IPS DF 4.7 (cell line): ENCODE measurements at regions not wholly inside any gene's neighbourhood (a gene's known extent, or its start where the extent isn't known, plus 50 kb on each side); places are given as distances from the start of the nearest gene placed in this dataset.

Experiments
- DNase-seq: peaks from one replicate; pipeline ENCODE4 v3.0.0-alpha.2; 2013; ENCODE audit warnings: low spot score; ENCODE audit errors: extremely low read depth

DNA sequence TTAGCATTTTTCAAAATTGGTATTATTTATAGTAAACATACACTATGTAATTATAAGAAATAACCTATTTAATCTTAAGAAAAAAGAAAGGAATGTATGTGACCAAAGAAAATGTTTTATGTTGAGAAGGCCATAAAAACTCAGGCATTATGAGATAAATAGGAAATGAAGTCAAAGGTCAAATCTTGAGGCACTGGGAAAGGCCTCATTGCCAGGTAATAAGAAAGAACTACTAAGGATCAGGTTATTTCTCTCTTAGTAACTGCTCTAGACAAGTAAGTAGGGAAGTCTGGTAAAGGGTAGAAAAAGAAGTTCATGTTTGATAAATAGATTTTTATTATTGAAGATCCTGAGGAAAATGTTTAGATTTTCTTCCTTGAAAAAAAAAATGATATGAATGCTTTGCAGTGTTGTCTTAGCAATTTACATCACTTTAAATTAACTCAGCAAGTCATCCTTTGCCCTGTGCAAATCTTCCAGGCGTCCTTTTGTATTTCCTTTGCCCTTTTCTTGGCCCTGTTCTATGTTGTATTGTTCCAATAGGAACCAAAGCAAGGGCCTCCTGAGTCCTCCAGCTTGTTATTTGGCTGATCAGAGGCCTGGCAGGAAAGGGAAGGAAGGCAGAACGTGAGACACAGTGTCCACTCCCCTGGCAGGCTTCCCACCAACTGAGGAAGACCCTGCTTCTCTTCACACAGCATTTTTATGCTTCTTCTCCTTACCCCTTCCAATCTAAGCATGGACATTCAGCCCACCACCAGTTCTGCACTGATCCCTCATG is 260.4 kb upstream of the MIR17HG start:
- no peak for DNase-seq

DNA sequence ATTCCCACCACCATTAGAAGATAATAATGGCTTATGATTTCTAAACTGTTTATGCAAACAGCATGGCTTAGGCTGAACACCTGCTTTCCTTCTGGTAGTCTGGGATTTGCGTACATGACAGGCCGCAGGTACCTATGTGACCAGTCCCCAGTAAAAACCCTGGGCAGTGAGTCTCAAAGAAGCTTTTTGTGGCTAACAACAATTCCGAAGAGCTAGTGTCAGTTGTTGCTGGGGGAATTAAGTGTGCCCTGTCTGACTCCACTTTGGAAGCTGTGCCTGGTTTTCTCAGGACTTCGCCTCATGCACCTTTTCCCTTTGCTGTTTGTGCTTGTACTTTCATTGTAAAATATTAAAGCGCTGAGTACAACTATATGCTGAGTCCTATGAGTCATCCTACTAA is 250.2 kb upstream of the MIR17HG start:
- no peak for DNase-seq

DNA sequence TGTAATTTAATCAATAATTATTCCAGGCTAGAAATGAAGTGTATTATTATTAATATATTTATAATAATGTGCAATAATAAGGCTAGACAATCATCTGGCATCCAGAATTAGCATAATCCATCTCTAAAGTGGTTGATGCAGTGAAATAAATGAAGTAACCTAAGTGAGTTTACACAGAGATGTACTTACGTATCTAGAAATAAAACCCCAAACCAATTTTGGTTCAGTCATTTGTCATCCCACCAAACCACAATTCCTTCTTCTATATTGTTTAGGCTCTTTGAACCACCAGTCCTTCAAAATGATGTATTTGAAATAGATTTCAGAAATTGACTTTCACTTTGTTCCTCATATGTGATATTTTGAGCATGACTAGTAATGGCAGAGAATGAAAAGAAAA is 247.6 kb upstream of the MIR17HG start:
- no peak for DNase-seq

DNA sequence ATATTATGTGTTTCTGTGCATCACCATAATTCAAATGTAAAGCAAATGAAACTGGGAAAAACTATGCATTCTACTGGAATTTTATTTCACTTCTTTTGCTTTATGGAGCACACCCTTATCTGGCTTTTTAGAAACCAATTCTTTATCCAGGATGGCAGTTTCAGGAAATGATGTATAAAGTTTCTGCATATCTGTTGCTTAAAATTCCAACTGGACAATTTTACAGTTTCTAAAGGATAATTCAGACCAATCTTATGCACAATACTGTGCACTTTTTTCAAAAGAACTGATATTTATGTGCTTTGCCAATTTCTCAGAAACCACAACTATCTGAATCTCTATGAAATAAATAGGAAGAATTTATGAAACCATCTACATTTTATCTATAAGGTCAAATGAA is 246.5 kb upstream of the MIR17HG start:
- no peak for DNase-seq

DNA sequence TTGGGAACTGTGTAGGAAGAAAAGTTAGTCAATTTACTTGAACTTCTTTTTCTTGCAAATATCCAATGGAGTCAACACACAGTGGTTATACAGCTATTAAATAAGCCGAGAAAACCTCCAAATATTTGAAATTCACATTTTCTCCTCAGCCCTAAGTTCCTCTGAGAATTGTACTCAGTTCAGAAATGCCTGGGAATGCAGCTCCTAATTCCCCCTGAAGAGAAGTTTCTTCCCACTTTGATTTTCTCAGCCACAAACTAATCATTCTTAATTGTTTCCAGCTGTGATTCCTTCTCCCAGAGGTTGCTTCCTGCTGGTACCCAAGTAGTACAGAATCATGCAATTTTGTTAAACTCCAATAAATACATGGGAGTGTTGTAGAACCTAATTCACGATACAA is 246.1 kb upstream of the MIR17HG start:
- no peak for DNase-seq

DNA sequence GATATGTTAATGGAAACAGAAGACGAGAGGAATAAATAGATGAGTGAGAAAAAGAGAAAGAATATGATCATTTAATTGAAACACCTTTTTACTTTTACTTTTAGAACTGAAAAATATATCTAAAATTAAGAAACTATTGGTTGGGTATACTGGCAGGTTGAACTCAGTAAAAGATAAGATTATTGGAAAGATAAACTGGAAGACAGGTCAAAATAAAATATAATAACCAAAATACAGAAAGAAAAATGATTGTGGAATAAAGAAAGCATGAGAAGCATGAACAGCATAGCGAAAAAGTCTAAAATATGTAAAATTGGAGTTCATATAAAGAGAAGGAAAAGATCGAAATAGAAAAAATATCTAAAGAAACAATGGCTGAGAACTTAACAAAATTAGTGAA is 242.2 kb upstream of the MIR17HG start:
- no peak for DNase-seq

DNA sequence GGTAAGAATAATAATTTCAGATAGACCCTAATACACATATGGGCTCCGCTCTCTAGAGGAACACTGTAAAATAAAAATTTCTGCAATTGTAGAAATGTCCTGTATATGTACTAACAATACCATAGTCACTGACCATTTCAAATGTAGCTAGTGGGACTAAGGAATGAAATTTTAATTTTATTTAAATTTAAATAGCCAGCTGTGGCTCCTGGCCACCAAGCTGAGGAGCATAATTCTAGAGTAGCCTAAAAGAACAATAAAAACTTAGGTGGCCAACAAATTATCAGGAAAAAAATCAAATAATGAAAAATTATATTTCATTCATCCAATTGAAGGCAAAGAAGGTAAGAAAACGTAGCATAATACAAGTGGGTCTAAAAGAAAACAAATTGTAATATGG is 240.9 kb upstream of the MIR17HG start:
- no peak for DNase-seq

DNA sequence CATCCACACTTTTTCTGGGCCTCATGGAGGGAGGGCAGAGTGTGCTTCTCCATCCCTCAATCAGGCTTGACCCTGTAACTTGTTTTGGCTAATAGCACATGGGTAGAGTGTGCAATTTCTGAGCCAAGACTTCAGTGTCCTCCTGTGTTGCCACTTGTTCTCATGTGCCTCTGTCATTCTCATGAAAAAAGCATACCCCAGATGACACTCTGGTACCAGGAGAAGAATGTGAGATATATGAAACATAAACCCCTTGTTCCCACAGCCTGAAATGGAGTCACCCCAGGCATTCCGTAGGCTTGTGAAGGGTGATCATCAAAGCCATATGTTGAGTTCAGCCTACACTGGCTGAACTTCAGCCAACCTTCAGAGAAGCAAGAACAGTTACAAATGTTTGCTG is 239.2 kb upstream of the MIR17HG start:
- DNase-seq = no peak

DNA sequence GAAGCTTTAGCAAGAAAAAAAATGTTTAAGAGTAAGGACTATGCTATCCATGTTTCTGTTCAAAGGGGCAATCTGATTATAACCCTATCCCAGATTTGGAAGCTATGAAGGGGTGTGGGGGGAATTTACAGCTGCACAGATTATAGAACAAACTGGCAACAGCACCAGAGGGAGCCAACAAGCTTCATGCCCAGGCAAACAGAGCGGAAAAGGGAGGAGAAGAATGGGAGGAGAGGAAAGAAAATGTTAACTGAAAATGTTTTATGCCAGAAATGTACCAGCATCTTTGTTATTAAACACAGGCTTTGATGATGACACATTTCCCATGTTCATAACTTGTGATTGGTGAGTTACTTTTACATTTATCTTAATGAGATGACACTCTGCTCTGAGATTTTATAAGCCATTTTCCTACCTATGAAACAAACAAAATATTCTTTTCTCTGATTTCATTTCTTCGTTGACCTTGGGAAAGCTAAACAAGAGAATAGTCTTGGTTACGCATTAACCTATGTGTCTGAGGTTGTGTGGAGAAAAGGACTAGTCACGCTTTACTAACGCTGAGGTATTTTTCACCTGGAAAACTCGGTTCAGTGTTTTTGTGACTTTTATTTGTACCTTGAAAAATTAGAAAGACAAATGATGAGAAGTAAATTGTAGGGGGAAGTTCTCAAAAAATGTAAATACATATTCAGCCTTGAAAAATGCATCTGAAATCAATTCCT is 235.8 kb upstream of the MIR17HG start:
- no peak for DNase-seq

DNA sequence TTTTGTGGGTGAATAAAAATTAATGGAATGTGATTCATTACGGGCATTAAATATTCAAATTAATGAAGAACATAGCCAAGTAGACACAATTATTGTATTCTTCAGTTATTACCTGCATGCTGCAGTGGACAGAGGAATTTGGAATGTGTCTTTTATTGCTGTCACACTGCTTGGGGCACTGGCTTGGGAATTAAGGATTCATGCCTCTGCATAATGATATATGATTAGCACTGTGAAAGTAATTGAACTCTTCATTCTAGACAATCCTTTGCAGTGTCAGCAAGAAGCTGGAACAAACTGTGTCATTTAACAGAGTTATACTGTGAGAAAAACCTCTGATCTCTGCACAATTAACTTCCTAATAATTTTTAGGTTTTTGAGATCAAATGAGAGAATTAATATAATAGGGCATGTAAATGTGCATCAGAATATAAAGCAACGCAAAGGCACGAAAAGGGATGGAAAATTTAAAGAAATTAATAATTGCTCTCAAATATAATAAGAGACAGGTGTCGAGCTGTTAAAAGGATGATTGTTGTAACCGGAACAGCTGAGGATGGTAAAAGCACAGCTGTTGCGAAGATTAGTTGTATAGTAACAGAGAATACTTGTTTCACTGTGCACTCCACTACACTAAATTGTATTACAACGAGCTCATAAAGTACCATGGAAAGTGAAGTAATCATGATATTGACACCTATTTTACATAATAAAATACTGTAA is 235.1 kb upstream of the MIR17HG start:
- DNase-seq = no peak

DNA sequence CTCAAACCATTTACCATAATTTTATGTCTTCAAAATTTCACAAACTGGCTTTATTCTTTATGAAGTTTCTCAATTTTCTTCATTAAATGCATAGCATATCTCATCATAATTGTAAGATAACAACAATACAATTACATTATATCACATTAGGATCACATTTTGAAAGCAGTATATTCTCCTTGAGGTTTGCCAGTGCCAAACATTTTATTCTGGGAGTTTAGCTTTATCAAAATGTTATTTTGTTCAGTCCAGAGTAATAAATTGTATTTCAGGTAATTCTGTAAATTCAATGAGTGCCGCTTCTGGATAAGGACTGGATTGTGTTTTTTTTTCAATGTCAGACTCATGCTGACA is 234.6 kb upstream of the MIR17HG start:
- no peak for DNase-seq

DNA sequence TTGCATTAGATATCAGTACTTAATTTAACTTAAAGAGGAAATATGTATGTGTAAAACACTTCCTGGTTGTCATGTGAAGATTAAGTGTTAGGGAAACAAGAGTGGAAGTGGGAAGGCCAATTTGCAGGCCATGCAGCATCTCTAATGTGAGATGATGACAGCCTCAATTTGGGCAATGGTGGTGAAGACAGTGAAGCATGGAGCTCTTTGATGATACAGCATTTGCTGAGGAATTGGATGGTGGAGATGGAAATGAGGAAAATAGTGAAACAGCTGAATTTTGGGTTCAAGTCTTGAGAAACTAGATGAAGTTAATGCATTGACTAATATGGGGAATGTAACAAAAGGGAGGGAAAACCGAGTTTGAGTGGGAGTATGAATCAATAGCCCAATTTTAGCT is 231.7 kb upstream of the MIR17HG start:
- DNase-seq = no peak

DNA sequence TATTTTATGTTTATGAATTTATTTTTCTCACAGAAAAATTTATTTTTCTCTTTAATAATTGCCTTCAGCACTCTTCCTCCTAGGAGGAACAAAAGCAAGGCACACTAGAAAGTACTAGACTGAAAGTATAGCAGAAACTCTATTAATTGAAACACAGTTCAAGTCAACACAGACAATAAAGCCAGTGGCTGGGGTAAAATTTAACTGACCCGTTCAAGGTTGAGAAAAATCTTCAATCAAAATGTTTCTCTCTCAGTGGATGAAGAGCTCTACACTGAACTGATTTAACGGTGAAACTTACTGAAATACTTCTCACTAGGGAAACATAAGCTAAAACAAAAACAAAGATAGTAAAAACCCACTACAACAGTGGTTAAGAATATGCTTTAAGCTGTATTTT is 230.1 kb upstream of the MIR17HG start:
- DNase-seq = no peak

DNA sequence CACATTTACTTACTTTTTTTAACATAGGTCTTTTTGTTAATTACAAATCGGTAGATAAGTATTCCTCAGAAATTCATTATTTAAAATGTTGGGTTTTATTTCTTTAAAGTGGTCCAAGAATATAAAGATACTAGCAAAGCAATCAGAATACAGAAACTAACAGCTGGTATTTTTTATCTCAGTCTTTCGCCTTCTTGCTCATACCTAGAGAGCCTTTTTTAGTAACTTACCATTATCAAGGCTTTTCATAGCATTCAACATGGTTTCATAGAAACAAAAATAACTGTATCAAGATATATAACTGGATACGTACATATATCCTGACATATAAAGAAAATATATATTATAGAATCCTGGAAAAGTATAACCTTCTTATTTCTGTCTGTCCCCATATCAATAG is 227.8 kb upstream of the MIR17HG start:
- DNase-seq = no peak

DNA sequence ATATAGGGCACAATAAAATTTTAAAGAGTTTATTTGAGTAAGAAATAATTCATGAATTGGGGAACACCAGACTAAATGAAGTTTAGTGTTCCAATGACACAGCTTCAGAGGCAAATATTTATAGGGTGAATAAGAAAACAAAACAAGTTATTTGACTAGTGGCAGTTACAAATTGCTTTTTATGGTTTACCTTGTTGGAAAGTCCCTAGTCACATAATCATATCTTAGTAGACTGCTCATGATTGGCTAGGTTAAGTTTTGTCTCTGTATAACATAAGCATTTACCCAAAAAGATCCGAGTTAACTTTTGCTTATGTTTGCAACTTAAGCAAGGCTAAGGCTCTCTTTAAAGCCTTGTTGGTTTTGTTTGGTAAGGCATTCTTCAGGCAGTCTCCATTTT is 224.7 kb upstream of the MIR17HG start:
- no peak for DNase-seq

DNA sequence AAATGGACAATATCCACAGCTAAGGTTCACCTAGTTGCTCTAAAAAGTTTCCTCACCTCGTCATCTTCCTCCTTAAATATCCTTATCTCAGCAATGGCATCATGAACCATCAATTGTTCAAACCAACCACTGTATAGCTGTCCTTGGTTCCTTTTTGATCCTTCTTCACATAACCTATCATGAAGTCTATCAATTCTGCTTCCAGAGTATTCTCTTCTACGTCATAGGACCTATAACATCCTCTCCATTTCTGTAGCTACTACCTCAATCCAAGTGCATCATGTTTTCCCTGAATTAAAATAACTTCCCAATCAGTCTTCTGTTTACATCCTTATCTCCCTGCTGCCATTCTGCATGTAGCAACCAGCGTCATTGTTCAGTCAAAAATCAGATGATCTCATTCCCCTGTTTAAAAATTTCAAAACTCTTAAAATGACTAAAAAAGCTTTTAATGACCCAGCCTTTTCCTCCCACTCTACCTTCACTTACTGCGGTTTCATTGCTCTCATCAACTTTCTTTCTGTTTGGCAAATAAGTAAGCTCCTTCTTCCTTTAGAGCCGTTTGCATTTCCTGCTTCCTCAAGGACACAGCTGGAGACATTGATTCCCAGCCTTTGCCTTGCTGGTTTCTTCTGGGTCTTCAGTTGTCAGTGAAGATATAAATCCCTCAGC is 223.9 kb upstream of the MIR17HG start:
- DNase-seq = peak; percentile 33

DNA sequence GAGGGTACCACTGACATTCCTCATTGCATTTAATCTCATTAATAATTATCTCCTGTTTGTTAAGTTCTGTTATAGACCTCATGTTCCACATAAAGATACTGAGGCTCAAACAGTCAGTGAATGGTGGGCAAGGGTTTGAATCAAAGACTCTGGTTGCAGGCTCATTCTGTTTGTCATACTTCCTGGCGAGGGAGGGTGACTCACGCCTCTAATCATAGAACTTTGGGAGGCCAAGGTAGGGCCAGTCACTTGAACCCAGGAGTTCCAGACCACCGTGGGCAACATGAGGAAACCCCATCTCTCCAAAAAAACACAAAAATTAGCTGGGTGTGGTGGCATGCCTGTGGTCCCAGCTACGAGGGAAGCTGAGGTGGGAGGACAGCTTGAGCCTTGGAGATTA is 220.7 kb upstream of the MIR17HG start:
- no peak for DNase-seq

DNA sequence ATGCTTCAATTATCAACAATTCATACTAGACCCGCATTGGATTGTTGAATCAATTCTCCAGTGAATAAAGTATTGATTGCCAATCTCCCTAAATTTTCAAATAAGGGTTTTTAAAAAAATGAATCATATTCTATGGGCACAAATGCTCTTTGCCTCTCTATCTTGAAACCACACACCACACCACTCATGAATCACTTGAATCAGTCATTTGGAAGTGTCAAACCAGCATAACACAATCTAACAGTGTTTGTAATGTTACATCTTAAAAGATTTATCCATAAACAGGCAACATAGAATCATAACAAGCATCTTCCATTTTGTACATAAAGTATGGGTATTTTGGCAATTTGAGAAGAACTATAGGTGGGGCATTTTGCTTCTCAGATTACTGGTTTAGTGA is 219.5 kb upstream of the MIR17HG start:
- DNase-seq = no peak

DNA sequence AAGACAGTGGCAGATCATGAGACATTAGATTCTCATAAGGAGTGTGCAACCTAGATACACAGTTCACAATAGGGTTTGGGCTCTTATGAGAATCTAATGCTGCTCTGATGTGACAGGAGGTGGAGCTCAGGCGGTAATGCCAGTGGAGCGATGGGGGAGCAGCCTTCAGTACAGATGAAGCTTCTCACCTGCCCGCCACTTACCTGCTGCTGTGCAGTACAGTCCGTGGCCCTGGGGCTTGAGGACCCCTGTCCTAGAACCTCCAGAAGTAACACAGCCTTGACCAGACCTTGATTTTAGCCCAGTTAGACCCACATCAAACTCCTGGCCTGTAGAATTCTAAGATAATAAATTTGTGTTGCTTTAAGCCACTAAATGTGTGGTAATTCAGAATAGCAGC is 215.1 kb upstream of the MIR17HG start:
- no peak for DNase-seq

DNA sequence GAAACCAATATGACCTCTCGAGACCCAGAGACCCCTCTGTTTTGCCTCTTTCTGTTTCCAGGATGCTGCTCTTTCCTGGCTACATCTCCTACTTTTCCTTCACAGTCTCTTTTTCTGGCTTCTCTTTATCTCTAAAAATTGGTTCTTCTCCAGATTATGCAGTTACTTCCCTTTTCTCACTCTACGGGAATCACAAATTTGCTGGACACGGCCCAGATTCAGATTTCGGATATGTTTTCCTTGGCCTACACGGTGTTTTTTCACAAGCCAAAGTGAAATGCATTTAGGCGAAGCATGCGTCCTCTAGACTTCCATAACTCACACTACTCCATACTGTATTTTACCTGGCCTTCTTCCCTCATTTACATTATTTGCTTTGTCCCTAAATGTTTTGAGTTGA is 214.7 kb upstream of the MIR17HG start:
- DNase-seq = no peak

DNA sequence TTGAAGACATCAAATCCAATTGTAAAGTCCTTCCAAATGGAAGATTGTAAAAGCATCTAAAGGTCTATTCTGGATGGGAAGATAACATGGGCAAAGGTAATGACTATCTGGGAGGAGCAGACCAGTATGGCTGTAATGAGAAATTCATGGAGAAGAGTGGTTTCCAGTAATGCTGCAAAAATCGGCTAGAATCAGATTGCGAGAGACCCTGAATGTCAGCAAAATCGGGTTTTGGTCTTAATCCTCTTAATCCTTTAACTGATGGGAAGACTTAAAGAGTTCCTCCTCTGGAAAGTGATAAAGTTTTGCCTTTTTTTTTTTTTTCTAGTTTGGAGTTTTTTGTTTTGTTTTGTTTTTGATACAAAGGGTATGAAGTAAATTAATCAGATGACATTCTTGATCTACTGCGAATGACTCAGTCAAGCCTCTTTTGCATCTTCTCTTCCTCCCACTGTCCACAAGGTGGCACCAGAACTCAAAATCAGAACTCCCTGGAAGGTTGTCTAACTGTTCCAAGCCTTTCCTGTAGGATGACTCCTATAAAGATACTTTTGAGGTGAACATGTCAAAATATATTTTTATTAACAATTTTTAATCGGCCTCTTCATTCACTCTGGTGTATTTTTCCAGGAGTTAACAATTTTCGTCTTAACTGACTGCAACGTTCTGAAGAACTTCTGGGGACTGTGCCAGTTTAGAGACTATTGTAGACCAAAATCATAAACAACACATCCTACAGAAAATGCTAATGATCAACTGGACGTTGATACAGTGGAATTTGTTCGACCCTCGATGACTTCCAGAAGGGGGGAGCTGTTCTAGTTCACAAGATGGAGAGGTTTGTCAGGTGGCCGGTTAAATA is 213.3 kb upstream of the MIR17HG start:
- DNase-seq = peak; percentile 33
